ENCODE measurements at regions not wholly inside any gene's neighbourhood (a gene's known extent, or its start where the extent isn't known, plus 50 kb on each side); places are given as distances from the start of the nearest gene placed in this dataset.

DNA sequence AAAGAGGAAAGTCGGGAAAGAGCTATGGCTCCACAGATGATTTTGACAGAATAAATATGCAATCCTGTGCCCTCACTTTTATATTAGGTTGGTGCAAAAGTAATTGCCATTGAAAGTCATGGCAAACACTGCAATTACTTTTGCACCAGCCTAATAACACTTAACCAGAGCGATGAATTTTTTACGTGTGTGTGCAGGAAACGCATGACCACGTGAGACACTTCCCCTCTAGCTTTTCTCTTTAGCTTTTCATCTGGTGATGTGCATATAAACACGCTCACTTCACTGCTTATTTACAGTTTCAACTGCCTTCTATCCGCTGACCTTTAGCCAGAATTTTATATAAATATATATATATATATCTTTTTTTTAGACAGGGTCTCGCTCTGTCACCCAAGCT, 216.3 kb upstream of the PSMD7 start:
- TF ChIP-seq, protein P1, sequence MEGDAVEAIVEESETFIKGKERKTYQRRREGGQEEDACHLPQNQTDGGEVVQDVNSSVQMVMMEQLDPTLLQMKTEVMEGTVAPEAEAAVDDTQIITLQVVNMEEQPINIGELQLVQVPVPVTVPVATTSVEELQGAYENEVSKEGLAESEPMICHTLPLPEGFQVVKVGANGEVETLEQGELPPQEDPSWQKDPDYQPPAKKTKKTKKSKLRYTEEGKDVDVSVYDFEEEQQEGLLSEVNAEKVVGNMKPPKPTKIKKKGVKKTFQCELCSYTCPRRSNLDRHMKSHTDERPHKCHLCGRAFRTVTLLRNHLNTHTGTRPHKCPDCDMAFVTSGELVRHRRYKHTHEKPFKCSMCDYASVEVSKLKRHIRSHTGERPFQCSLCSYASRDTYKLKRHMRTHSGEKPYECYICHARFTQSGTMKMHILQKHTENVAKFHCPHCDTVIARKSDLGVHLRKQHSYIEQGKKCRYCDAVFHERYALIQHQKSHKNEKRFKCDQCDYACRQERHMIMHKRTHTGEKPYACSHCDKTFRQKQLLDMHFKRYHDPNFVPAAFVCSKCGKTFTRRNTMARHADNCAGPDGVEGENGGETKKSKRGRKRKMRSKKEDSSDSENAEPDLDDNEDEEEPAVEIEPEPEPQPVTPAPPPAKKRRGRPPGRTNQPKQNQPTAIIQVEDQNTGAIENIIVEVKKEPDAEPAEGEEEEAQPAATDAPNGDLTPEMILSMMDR (IDR thresholded peaks at IDR 0.05), result no peak
- no peak for TF ChIP-seq POLR2A (IDR thresholded peaks at IDR 0.05)

Measured in vagina (tissue), 2 donors.